ENCODE measurements at regions not wholly inside any gene's neighbourhood (a gene's known extent, or its start where the extent isn't known, plus 50 kb on each side); places are given as distances from the start of the nearest gene placed in this dataset.

DNA sequence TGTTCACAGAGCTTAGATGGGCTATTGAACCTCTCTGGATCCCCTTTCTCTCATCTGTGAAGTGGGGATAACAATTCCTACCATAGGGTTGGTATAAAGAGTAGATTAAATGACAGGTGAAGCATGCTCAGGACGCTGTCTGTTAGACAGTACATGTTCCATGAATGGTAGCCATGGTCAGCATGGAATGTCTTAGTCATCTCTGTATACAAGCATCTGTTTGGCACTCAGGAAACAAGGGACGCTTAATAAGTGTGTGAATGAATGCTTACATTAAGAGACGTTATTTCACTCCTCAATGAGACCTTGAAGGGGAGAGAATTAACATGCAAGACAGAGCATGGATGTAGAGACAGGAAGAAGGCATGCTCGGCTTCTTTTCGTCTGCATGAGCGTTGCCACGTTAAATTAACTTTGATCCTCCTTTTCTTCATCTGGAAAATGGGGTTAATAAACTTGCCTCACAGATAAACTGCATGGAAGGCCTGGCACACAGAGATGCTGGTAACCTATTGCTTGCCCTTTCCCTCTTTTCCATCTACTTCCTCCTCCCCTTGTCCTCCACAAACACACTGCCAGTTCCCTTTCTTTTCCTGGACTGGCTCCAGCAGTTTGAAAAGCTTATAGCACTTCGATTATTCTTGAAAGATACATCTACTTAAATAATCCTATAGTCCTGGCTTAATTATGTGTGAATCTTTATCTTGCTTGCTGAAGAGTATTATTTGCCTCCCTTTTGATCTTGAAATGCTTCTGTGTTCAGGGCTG is 267.2 kb upstream of the MTNR1B start:
- H3K27me3 ChIP-seq (replicated peaks in 1 of 4; ENCODE audit: control insufficient read depth in 3 of 4, extremely low read depth in 1 of 4, insufficient read depth in 3 of 4, low read length in 3 of 4) = no peaks in the 10 kb centered on the region
- no peak overlapping the region for H3K14ac ChIP-seq (ENCODE audit: insufficient read length)
- H2BK12ac ChIP-seq (ENCODE audit: low read depth, low read length) = no peak overlapping the region
- no peaks in the 10 kb centered on the region for H3K4me1 ChIP-seq (replicated peaks in 1 of 4; ENCODE audit: control insufficient read depth in 3 of 4, insufficient read depth in 4 of 4, low read length in 3 of 4)
- POLR2A ChIA-PET (ENCODE audit: partially characterized antibody) = no interaction called here
- H2BK20ac ChIP-seq (ENCODE audit: low read length) = no peak overlapping the region
- H3K36me3 ChIP-seq (ENCODE audit: control insufficient read depth in 2 of 4, insufficient read depth in 4 of 4, low read length in 3 of 4) = no peaks in the 10 kb centered on the region
- no peaks in the 10 kb centered on the region for H3K79me2 ChIP-seq (ENCODE audit: control insufficient read depth in 1 of 2, insufficient read depth in 2 of 2, low read length in 2 of 2)
- H2BK120ac ChIP-seq (replicated peaks; ENCODE audit: low read depth, low read length) = no peak overlapping the region
- no peak for TF ChIP-seq PHF8 (conservative IDR thresholded peaks at IDR 0.05; ENCODE audit: low read depth, low read length)
- no peak overlapping the region for H3K4me2 ChIP-seq (ENCODE audit: insufficient read depth in 1 of 2, low read depth in 2 of 2, low read length in 2 of 2)
- H4K91ac ChIP-seq (replicated peaks; ENCODE audit: insufficient read length, low read length) = no peak overlapping the region
- no peak overlapping the region for H2AFZ ChIP-seq (ENCODE audit: low read length)
- H4K5ac ChIP-seq (ENCODE audit: insufficient read length, low read depth, low read length) = no peak overlapping the region
- no peak overlapping the region for H3K56ac ChIP-seq (replicated peaks; ENCODE audit: insufficient read length, low read depth, low read length)
- H3K9ac ChIP-seq (replicated peaks in 1 of 4; ENCODE audit: extremely low read depth in 1 of 4, low read depth in 3 of 4, low read length in 3 of 4) = no peak overlapping the region
- no peaks in the 10 kb centered on the region for H3K79me1 ChIP-seq (ENCODE audit: low read depth, low read length)
- H3K9me3 ChIP-seq (ENCODE audit: insufficient read depth in 2 of 2, low read depth in 1 of 2, low read length in 1 of 2) = no peaks in the 10 kb centered on the region; a peak in 1 of 4 replicates
- H2BK15ac ChIP-seq (ENCODE audit: low read length) = no peak overlapping the region
- H3K23ac ChIP-seq (ENCODE audit: insufficient read length) = no peak overlapping the region
- H3K4ac ChIP-seq (replicated peaks; ENCODE audit: insufficient read length, low read depth, low read length) = no peak overlapping the region
- no peak overlapping the region for H3K18ac ChIP-seq (ENCODE audit: extremely low read depth, low read length)
- no peak overlapping the region for H3K4me3 ChIP-seq (ENCODE audit: extremely low read depth in 1 of 4, insufficient read depth in 2 of 4, low read depth in 3 of 4, low read length in 4 of 4)
- no peak overlapping the region for H2AK5ac ChIP-seq (ENCODE audit: low read depth, low read length)
- peaks cover 10% of the 10 kb centered on the region; the same call in 1 of the 2 replicates for H3K23me2 ChIP-seq (ENCODE audit: low read depth, low read length)
- peaks cover 0 to 6% of the 10 kb centered on the region in 2 experiments for H4K20me1 ChIP-seq (replicated peaks in 1 of 2; ENCODE audit: control insufficient read depth in 1 of 2, insufficient read depth in 2 of 2, low read length in 2 of 2)
- 85% methylated on average over 8 of the region's 8 CpGs; no CpG with 5 or more reads in 1 of the 2 experiments for WGBS, 2 experiments (ENCODE audit: extremely low coverage in 1 of 2, insufficient coverage in 1 of 2, insufficient read length in 1 of 2, insufficient replicate concordance in 2 of 2, low coverage in 1 of 2, low lambda C conversion rate in 2 of 2, missing lambda C conversion rate in 1 of 2)
- FAIRE-seq = no peak
- no peak overlapping the region for H4K8ac ChIP-seq (ENCODE audit: extremely low read depth, insufficient read depth, low read length)
- CTCF ChIA-PET (ENCODE audit: partially characterized antibody) = no interaction called here
- H3K27ac ChIP-seq (ENCODE audit: low read depth, low read length) = no peak overlapping the region
- DNase-seq (ENCODE audit: low read depth in 1 of 2, low spot score in 2 of 2) = no peak
- H2BK5ac ChIP-seq (ENCODE audit: low read depth, low read length) = no peak overlapping the region
